GM19467 (cell line): ENCODE measurements at regions not wholly inside any gene's neighbourhood (a gene's known extent, or its start where the extent isn't known, plus 50 kb on each side); places are given as distances from the start of the nearest gene placed in this dataset.
"Not testable (repeated sequence)": the region's sequence is repeated elsewhere in the genome, so short reads cannot be mapped to it uniquely, and the experiment has no call there.

Experiments used
- ATAC-seq: cut with Tn5 transposase; IDR thresholded peaks from one replicate; pipeline ENCODE4 v1.9.1; 2021; ENCODE audit warnings: mild to moderate bottlenecking, moderate library complexity; ENCODE audit not compliant: unreplicated experiment

DNA sequence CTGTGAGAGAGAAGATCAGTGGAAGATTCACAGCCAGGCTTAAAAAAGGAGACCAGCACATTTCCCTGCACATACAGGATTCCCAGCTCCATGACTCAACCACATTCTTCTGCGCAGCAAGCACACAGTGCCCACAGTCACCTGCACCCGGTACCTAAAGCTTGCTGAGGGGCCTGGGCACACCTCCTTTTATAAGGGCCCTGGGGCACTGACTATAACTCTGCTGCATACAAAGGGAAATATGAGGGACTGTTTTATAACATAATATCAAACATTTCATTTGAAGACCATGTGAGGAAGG lies 322.9 kb downstream of the DAD1 start:
- no peak for ATAC-seq

- ATAC-seq, result no peak
Observed at GRCh38 chr14:22265319-22266141, 323.5 kb downstream of the DAD1 start.

- ATAC-seq, result no peak
Observed at GRCh38 chr14:22264759-22265158, 324.3 kb downstream of the DAD1 start.

GRCh38 chr14:22263961-22264360 lies 325.1 kb downstream of the DAD1 start:
- no peak for ATAC-seq

DNA sequence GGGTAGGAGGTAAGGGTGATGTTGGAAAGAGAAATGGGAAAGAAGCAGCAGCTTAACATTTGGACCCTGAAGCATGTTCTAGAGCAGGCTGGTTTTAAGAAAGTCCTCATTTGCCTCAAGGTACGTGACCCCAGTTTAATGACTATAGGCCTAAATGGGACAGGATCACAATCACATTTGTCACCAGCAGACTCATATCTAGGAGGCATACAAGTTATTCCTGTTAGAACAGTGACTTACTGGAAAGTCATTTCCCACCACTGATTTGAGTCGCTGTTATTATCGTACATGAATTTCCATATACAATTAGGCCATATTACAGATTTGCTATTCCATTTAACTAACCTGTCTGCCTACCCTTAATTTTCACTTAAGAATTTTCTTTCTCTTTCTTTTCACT lies 326.1 kb downstream of the DAD1 start:
- ATAC-seq, result no peak

DNA sequence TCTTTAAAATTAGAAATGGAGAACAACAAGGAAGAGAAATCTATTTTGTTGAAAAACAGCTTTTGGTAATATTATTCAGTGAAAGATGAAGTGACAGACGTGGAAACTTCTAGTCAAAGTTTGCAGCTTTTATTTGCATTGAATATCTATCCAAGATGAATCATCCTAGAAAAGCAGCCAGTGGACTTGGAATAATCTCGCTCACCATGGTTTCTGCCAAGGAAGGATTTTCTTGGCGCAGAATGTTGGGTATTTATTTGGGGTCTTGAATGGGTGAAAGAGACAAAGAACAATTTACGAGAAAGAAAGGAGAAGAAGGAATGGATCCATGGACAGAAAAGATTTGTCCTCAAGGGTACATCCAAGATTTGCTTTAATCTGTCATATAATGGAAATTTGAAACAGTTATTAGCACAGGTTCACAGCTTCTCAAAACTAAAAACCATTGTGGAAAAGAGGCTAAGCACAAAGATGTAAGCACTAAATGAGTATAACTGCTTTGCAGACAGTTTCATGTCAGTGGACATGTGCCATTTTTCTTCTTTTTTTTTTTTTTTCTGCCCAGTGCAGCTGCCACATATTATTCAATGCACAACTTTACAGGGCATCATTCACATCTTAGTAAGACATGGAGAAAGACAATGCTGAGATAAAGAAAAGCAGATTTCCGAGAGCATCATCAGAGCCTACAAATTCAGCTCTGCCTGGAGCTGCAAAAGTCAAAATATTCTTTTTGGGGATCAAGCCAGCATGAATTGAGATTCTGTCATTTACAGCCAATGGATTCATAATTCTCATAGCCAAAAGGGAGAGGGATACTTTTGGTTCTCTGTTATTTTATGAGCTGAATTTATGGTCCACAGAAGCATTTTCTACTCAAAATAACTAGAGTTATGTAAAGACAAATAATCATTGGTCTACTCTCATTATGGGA lies 333.7 kb downstream of the DAD1 start:
- ATAC-seq, result no peak

GRCh38 chr14:22252686-22253085 lies 336.3 kb downstream of the DAD1 start:
- no peak for ATAC-seq

GRCh38 chr14:22251090-22251489 lies 337.9 kb downstream of the DAD1 start:
- no peak for ATAC-seq

DNA sequence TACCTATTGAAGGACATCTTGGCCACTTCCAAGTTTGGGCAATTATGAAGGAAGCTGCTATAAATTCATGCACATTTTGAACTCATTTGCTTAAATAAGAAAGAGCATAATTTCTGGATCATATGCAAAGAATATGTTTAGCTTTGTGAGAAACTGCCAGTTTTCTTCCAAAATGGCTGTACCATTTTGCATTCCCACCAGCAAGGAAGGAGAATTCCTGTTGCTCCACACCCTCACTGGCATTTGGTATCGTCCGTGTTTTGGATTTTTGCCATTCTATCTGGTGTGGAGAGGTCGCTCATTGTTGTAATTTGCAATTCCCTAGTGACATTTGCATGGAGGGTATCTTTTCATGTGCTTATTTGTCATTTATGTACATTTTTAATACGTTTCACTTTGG lies 339.3 kb downstream of the DAD1 start:
- ATAC-seq, result no peak

DNA sequence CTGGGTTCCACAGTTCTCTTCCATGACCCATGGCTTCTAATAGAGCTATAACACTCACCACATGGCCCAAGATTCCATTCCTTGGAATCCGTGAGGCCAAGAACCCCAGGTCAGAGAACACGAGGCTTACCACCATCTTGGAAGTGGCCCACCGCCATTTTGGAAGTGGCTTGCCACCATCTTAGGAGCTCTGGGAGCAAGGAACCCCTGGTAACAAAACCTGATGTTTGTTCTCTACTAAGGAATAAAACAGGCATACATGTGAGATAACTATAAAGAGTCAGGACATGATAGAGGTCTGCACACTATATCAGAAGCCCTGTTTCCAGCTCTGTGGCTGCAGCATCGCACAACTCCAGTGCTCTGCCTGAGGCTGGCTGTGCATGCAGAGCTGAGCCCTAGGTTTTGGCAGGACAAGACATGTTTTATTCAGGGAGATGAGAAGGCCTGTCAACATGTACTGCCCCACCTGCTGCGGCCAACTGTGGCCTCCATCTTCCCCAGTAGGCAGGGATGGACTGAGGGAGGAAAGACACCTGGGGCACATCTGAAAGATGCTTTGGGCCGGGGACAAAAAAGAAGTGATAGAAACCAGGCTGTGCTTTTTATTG lies 344.9 kb downstream of the DAD1 start:
- no peak for ATAC-seq

DNA sequence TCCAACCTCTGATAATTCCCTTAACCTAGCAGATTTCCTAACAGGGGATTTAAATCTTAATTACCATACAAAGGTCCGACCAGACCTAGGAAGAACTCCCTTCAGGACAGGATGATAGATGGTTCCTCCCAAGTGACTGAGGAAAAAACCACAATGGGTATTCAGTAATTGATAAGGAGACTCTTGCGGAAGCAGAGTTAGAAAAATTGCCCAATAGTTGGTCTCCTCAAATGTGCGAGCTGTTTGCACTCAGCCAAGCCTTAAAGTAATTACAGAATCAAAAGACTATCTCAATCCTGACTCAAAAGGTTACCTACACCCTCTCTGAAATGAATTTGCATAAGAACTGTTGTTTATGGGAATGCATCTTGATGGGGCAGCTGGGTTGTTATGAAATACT lies 350.7 kb downstream of the DAD1 start:
- ATAC-seq, result not testable (repeated sequence)

- ATAC-seq, result no peak
Observed at GRCh38 chr14:22233377-22233776, 355.6 kb downstream of the DAD1 start.

DNA sequence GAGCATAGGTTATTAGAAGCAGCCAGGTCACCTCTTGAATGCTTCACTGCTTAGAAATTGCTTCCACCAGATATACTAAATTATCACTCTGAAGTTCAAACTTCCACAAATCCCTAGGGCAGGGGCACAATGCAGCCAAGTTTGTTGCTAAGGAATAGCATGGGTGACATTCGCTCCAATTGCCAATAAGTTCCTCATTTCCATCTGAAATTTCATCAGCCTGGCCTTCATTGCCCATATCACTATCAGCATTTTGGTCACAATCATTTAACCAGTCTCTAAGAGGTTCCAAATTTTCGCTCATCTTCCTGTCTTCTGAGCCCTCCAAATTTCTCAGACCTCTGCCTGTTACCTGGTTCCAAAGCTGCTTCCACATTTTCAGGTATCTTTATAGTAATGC lies 356.1 kb downstream of the DAD1 start:
- no peak for ATAC-seq

DNA sequence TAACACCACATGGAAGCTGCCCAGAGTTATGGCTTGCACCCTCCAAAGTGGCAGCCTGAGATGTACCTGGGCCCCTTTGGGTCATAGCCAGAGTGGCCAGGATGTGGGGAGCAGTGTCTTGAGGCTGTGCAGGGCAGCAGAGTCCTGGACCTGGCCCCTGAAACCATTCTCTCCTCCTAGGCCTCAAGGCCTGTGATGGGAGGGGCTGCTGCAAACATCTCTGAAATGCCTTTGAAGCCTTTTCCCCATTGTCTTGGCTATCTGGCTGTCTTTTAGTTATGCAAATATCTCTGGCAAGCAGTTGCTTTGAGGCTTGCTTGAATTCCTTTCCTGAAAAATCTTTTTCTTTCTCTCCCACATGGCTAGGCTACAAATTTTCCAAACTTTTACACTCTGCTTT lies 356.5 kb downstream of the DAD1 start:
- no peak for ATAC-seq

GRCh38 chr14:22231018-22231417 lies 358.0 kb downstream of the DAD1 start:
- no peak for ATAC-seq

DNA sequence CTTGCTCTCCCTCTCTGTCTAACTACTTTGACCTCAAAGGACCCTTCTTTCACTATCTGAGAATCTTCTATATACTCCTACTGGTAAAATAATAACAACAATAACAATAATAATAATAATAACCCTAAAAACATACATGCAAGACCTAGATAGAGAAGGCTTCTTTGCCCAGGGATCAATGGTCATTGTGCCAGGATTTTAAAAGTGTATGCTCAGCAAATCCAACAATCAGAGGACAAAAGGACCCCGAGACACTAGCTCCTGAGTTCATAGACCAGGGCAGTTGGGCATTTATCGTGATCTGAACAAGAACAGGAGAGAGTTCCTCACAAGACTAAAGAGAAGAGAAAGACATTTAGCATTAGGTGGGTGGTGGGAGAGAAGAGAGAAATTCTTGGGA lies 358.5 kb downstream of the DAD1 start:
- ATAC-seq, result no peak

DNA sequence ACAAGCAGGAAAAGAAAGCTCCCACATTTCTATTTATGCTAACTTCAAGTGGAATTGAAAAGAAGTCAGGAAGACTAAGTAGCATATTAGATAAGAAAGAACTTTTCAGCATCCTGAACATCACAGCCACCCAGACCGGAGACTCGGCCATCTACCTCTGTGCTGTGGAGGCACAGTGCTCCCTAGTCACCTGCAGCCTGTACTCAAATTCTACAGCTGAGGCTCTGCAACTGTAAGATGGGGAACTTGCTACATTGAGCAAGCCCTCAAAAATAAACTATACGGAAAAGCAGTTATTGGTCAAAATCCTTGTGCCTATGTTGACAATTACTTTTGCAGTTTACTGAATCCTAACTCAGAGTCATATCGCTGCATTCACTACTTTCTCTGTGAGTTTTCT lies 361.9 kb downstream of the DAD1 start:
- ATAC-seq, result no peak

DNA sequence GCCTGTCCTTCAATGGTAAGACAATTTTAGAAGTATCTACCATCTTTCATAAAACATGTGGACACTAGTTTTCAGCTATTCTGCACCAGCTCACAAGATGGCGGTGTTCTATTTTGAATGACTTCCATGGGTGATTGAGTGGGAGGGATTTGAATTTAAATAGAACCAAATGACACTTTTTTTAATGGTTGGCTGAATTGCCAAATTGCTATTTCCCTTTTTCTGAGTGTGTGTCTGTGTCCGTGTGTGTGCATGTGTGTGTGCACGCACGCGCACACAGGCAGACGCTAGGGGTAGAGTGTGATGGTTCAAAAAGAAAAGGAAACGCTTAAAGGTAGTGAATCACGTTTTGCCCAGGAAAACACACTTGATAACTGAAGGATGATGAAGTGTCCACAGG lies 362.6 kb downstream of the DAD1 start:
- no peak for ATAC-seq

DNA sequence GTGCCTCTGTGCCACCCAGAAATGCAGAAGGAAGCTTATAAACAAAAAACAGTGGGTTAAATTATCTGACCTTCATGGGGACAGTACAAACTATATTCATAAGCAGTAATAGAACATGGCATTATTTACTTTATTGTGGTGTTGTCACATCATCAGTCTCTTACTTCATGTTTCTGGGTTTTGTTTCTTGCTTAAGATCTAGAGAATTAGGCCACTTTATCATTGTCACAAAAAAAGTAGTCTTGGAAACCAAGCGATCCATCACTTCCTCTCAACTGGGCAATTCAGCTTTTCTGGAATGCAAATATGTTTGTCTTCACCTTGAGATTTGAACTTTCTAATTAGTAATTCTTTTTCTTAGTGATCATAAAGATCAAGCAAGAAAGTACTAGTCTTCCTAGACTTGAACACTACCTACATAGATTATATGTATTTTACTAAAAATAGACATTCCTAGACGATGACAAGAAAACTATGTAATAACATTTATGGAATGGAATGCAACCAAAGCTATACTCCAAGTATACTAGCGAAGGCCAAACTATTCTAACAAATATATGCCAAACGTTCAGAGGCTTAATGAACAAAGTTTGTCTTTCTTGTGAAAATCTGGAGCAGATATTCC lies 363.4 kb downstream of the DAD1 start:
- no peak for ATAC-seq

DNA sequence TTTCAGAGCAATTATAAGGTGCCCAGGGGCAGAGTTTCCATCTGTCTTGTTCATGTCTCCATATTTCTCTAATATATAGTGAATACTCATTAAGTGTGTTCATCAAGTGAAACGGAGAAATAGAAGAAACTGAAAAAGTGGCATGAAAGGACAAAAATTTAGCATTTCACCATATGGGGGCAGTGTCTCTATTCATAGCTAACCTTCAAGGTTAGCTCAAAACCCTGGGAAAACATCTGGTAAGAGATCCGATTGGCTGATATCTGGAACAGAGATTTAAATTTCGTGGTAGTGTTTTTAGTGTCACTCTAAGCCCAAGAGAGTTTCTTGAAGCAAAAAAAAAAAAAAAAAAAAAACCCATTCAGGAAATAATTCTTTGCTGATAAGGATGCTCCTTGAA lies 367.5 kb downstream of the DAD1 start:
- ATAC-seq, result no peak

DNA sequence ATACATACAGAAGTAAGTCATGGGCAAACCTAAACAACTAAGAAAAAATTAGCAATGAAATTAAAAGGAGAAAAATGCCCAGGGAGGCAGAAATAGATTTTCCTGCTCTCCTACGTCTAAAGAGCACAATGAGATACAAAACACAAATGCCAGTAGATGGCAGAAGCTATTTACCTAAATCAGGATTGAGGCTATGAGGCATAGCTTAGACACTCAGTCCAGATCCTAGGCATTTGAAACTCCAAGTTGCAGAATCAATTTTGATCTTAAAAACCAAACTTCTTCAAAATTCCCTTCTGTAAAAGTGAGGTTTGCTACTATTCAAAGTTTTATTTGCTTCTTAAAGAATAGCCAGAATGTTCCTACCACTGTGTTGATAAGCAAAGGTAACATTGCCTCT lies 368.6 kb downstream of the DAD1 start:
- no peak for ATAC-seq
